Keratinocyte (primary cell): ENCODE measurements at regions not wholly inside any gene's neighbourhood (a gene's known extent, or its start where the extent isn't known, plus 50 kb on each side); places are given as distances from the start of the nearest gene placed in this dataset.
A peak's percentile ranks its signal among the peaks of the same experiment; 100 is the strongest.

ENCODE experiments used
- DNase-seq: peaks from one replicate; pipeline ENCODE4 v3.0.0-alpha.2; 2011; ENCODE audit warnings: low read depth, missing footprints, low spot score
- FAIRE-seq: peaks from 2 replicates; lab custom pipeline; 2011; peaks lifted over from hg19 to GRCh38; lab: Jason Lieb, UNC
- H2AFZ ChIP-seq: 2 replicates; pipeline ENCODE4 v1.6.0; 2012; ENCODE audit warnings: low read length, control low read depth, inconsistent platforms; ENCODE audit not compliant: control insufficient read depth
- H3K27ac ChIP-seq: 2 replicates; pipeline ENCODE4 v1.5.1; 2011; ENCODE audit warnings: low read length; ENCODE audit not compliant: control insufficient read depth, insufficient read depth
- H3K27me3 ChIP-seq: 3 replicates; pipeline ENCODE4 v1.6.0; 2011; ENCODE audit warnings: low read length; ENCODE audit not compliant: control insufficient read depth, insufficient read depth; ENCODE audit errors: extremely low read depth
- H3K36me3 ChIP-seq, 2 experiments: 2 replicates in 1 of 2; 3 replicates in 1 of 2; pipeline ENCODE4 v1.5.1; 2011; ENCODE audit warnings: low read length in 2 of 2, mild to moderate bottlenecking in 1 of 2; ENCODE audit not compliant: control insufficient read depth in 2 of 2, insufficient read depth in 2 of 2; ENCODE audit errors: extremely low read depth in 1 of 2
- H3K4me1 ChIP-seq: 3 replicates; pipeline ENCODE4 v1.5.1; 2011; ENCODE audit warnings: low read length; ENCODE audit not compliant: control insufficient read depth, insufficient read depth; ENCODE audit errors: extremely low read depth
- H3K4me2 ChIP-seq: 3 replicates; pipeline ENCODE4 v1.6.0; 2011; ENCODE audit warnings: low read depth, low read length; ENCODE audit not compliant: control insufficient read depth, insufficient read depth; ENCODE audit errors: extremely low read depth
- H3K4me3 ChIP-seq, 3 experiments: fragments of 200-600 bp in 1 of 3; sonication (generic) in 1 of 3; 2 replicates in 2 of 3; 3 replicates in 1 of 3; pipeline ENCODE4 v1.5.1; 2011 to 2016; ENCODE audit warnings: low read length in 3 of 3, mild to moderate bottlenecking in 3 of 3, control low read depth in 2 of 3, inconsistent platforms in 1 of 3, low read depth in 1 of 3, mixed read lengths in 1 of 3, mixed run types in 1 of 3, moderate library complexity in 1 of 3; ENCODE audit not compliant: control insufficient read depth in 2 of 3, insufficient read depth in 2 of 3; ENCODE audit errors: extremely low read depth in 1 of 3
- H3K79me2 ChIP-seq: 2 replicates; pipeline ENCODE4 v1.6.0; 2012; ENCODE audit warnings: low read length; ENCODE audit not compliant: control insufficient read depth, insufficient read depth
- H3K9ac ChIP-seq: 3 replicates; pipeline ENCODE4 v1.6.0; 2011; ENCODE audit warnings: low read length; ENCODE audit not compliant: control insufficient read depth, insufficient read depth; ENCODE audit errors: extremely low read depth
- H3K9me1 ChIP-seq: 3 replicates; pipeline ENCODE4 v1.6.0; 2011; ENCODE audit warnings: low read length; ENCODE audit not compliant: control insufficient read depth, insufficient read depth; ENCODE audit errors: extremely low read depth
- H3K9me3 ChIP-seq: 2 replicates; pipeline ENCODE4 v1.5.1; 2012; ENCODE audit warnings: low read depth, low read length; ENCODE audit not compliant: control insufficient read depth
- H4K20me1 ChIP-seq: 3 replicates; pipeline ENCODE4 v1.6.0; 2011; ENCODE audit warnings: low read length; ENCODE audit not compliant: control insufficient read depth, insufficient read depth; ENCODE audit errors: extremely low read depth
- CTCF ChIP-seq, 3 experiments: IDR thresholded peaks in 1 of 3; conservative IDR thresholded peaks in 1 of 3; optimal IDR thresholded peaks in 1 of 3; 2 replicates in 2 of 3; 3 replicates in 1 of 3; pipeline versions ENCODE3 to v1.5.1; 2011; ENCODE audit warnings: low read length in 3 of 3, mild to moderate bottlenecking in 3 of 3, moderate library complexity in 2 of 3, control low read depth in 1 of 3, inconsistent platforms in 1 of 3; ENCODE audit not compliant: insufficient read depth in 2 of 3; ENCODE audit errors: extremely low read depth in 1 of 3
- EZH2 ChIP-seq: IDR thresholded peaks from one replicate; pipeline ENCODE4 v1.6.1; 2012; ENCODE audit warnings: inconsistent platforms, mild to moderate bottlenecking, low read length, moderate library complexity
- dilution Hi-C: fragments of 300-500 bp; cut with MboI; formaldehyde crosslinking; loops from one replicate; pipeline ENCODE4 v1.7.0; 2020; ENCODE audit warnings: low sequenced_read_pairs; ENCODE audit not compliant: extremely low pct_ligation_motif_present

- TF ChIP-seq CTCF (optimal IDR thresholded peaks at IDR 0.05 in 1 of 3, IDR thresholded peaks at IDR 0.05 in 1 of 3, conservative IDR thresholded peaks at IDR 0.05 in 1 of 3; ENCODE audit: extremely low read depth in 1 of 3, insufficient read depth in 2 of 3, low read length in 3 of 3) (no peak), EZH2 (no peak)
- Histone ChIP-seq H3K27ac (no peak overlapping the region), H3K4me3 (no peak overlapping the region), H2AFZ (peak overlapping the region; percentile 50), H3K79me2 (no peaks in the 10 kb centered on the region), H3K4me2 (no peak overlapping the region), H3K9me1 (no peaks in the 10 kb centered on the region), H3K36me3 (no peaks in the 10 kb centered on the region), H4K20me1 (no peaks in the 10 kb centered on the region), H3K27me3 (no peaks in the 10 kb centered on the region), H3K9me3 (no peaks in the 10 kb centered on the region), H3K9ac (no peak overlapping the region), H3K4me1 (peaks cover 7% of the 10 kb centered on the region)
- dilution Hi-C loops = no loop called here
- DNase-seq = no peak
- no peak for FAIRE-seq
Observed at GRCh38 chr6:22765015-22765414, 195.6 kb downstream of the HDGFL1 start.

GRCh38 chr6:22766979-22767378 lies 197.6 kb downstream of the HDGFL1 start:
- dilution Hi-C loops = no loop called here
- no peak overlapping the region for H3K9ac ChIP-seq
- no peak for TF ChIP-seq CTCF (optimal IDR thresholded peaks at IDR 0.05 in 1 of 3, IDR thresholded peaks at IDR 0.05 in 1 of 3, conservative IDR thresholded peaks at IDR 0.05 in 1 of 3; ENCODE audit: extremely low read depth in 1 of 3, insufficient read depth in 2 of 3, low read length in 3 of 3)
- TF ChIP-seq EZH2 = no peak
- FAIRE-seq (no peak), DNase-seq (no peak)
- H3K79me2 ChIP-seq = no peaks in the 10 kb centered on the region
- H3K4me3 ChIP-seq = no peak overlapping the region
- no peaks in the 10 kb centered on the region for H3K36me3 ChIP-seq
- H3K27me3 ChIP-seq = no peaks in the 10 kb centered on the region
- H3K9me1 ChIP-seq = no peaks in the 10 kb centered on the region
- no peaks in the 10 kb centered on the region for H4K20me1 ChIP-seq
- peaks cover 7% of the 10 kb centered on the region for H3K4me1 ChIP-seq
- no peak overlapping the region for H3K27ac ChIP-seq
- no peaks in the 10 kb centered on the region for H3K9me3 ChIP-seq
- H3K4me2 ChIP-seq = no peak overlapping the region
- no peak overlapping the region for H2AFZ ChIP-seq
